Thyroid gland (tissue), 4 donors: ENCODE measurements at regions not wholly inside any gene's neighbourhood (a gene's known extent, or its start where the extent isn't known, plus 50 kb on each side); places are given as distances from the start of the nearest gene placed in this dataset.

Experiments used
- CTCF ChIP-seq, 6 experiments: fragments of 200-600 bp in 3 of 6; fragments of 450-650 bp in 3 of 6; sonication (generic) in 3 of 6; IDR thresholded peaks; one replicate each; pipeline ENCODE4 v1.5.1; 2016 to 2019; ENCODE audit warnings: antibody characterized with exemption in 6 of 6, mild to moderate bottlenecking in 2 of 6, inconsistent platforms in 1 of 6, moderate library complexity in 1 of 6
- POLR2A ChIP-seq, 2 donors: fragments of 450-650 bp; IDR thresholded peaks; one replicate each; pipeline ENCODE4 v1.6.1; 2017; ENCODE audit warnings: antibody characterized with exemption in 2 of 2, mild to moderate bottlenecking in 2 of 2, moderate library complexity in 1 of 2

DNA sequence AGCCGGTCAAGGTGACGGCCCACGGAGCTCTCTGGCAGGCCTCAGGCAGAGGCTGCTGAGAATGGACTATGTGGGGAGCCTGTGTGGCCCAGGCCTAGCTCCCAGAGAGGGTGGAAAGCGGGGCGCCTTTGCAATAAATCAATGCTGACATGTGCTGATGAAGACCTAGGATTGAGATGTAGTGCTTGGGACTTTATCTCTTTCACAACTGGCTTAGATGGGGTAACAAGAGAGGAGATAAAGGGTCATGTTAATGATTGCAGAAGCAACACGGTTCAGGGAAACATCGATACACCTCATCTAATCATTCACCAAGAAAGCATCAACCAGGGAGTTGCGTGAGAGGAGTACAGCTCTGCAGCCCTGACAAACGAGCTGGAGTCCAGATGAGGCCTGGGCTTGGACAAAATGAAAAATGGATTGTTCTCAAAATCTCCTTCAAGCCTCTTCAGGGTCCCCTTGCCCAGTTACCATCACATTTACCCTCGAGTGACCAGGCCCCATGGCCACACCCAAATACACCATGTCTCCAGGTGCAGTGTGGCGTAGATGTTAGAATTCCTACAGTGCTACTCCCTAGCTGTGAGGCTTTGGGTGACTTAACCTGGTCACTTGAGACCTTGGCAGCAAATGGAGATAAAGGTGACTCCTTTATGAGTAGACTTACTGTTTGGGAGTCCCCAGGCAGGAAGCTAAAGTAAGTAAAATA, 146.4 kb upstream of the LIPC start:
- no peak for TF ChIP-seq CTCF (IDR thresholded peaks at IDR 0.05)
- TF ChIP-seq POLR2A (IDR thresholded peaks at IDR 0.05), result no peak
